ENCODE measurements at regions not wholly inside any gene's neighbourhood (a gene's known extent, or its start where the extent isn't known, plus 50 kb on each side); places are given as distances from the start of the nearest gene placed in this dataset.
"Not testable (repeated sequence)": the region's sequence is repeated elsewhere in the genome, so short reads cannot be mapped to it uniquely, and the experiment has no call there.

GRCh38 chr6:133802861-133803260, 86.1 kb upstream of the TCF21 start:
- no peak overlapping the region for H3K27ac ChIP-seq (ENCODE audit: low read length)
- H3K4me1 ChIP-seq (ENCODE audit: control insufficient read depth, low read depth, low read length), result no peaks in the 10 kb centered on the region
- no peaks in the 10 kb centered on the region for H3K27me3 ChIP-seq (ENCODE audit: control insufficient read depth, insufficient read depth, low read length)
- no peaks in the 10 kb centered on the region for H3K36me3 ChIP-seq (ENCODE audit: control insufficient read depth, low read depth, low read length)
- no peak overlapping the region for H3K9ac ChIP-seq (ENCODE audit: low read length)
- H3K9me3 ChIP-seq (ENCODE audit: control insufficient read depth, low read depth, low read length), result no peaks in the 10 kb centered on the region
- H3K4me3 ChIP-seq (ENCODE audit: low read length), result no peak overlapping the region

GRCh38 chr6:133804265-133804664, 84.6 kb upstream of the TCF21 start:
- H3K36me3 ChIP-seq (ENCODE audit: control insufficient read depth, low read depth, low read length), result no peaks in the 10 kb centered on the region
- no peak overlapping the region for H3K4me3 ChIP-seq (ENCODE audit: low read length)
- H3K9ac ChIP-seq (ENCODE audit: low read length), result no peak overlapping the region
- no peaks in the 10 kb centered on the region for H3K9me3 ChIP-seq (ENCODE audit: control insufficient read depth, low read depth, low read length)
- H3K27me3 ChIP-seq (ENCODE audit: control insufficient read depth, insufficient read depth, low read length), result no peaks in the 10 kb centered on the region
- H3K4me1 ChIP-seq (ENCODE audit: control insufficient read depth, low read depth, low read length), result no peaks in the 10 kb centered on the region
- no peak overlapping the region for H3K27ac ChIP-seq (ENCODE audit: low read length)

GRCh38 chr6:133805876-133806275, 83.0 kb upstream of the TCF21 start:
- Histone ChIP-seq H3K4me1 (ENCODE audit: control insufficient read depth, low read depth, low read length) (no peaks in the 10 kb centered on the region), H3K4me3 (ENCODE audit: low read length) (no peak overlapping the region), H3K9ac (ENCODE audit: low read length) (no peak overlapping the region), H3K27ac (ENCODE audit: low read length) (no peak overlapping the region), H3K9me3 (ENCODE audit: control insufficient read depth, low read depth, low read length) (peaks cover 5% of the 10 kb centered on the region), H3K36me3 (ENCODE audit: control insufficient read depth, low read depth, low read length) (no peaks in the 10 kb centered on the region), H3K27me3 (ENCODE audit: control insufficient read depth, insufficient read depth, low read length) (no peaks in the 10 kb centered on the region)

- Histone ChIP-seq H3K27me3 (ENCODE audit: control insufficient read depth, insufficient read depth, low read length) (no peaks in the 10 kb centered on the region), H3K27ac (ENCODE audit: low read length) (no peak overlapping the region), H3K4me3 (ENCODE audit: low read length) (no peak overlapping the region), H3K36me3 (ENCODE audit: control insufficient read depth, low read depth, low read length) (no peaks in the 10 kb centered on the region), H3K4me1 (ENCODE audit: control insufficient read depth, low read depth, low read length) (no peaks in the 10 kb centered on the region), H3K9ac (ENCODE audit: low read length) (no peak overlapping the region), H3K9me3 (ENCODE audit: control insufficient read depth, low read depth, low read length) (peaks cover 7% of the 10 kb centered on the region)
Observed at GRCh38 chr6:133806382-133807140, 82.4 kb upstream of the TCF21 start.

- no peak overlapping the region for H3K27ac ChIP-seq (ENCODE audit: low read length)
- H3K9me3 ChIP-seq (ENCODE audit: control insufficient read depth, low read depth, low read length), result peaks cover 7% of the 10 kb centered on the region
- no peak overlapping the region for H3K4me3 ChIP-seq (ENCODE audit: low read length)
- H3K36me3 ChIP-seq (ENCODE audit: control insufficient read depth, low read depth, low read length), result no peaks in the 10 kb centered on the region
- H3K4me1 ChIP-seq (ENCODE audit: control insufficient read depth, low read depth, low read length), result no peaks in the 10 kb centered on the region
- H3K9ac ChIP-seq (ENCODE audit: low read length), result no peak overlapping the region
- no peaks in the 10 kb centered on the region for H3K27me3 ChIP-seq (ENCODE audit: control insufficient read depth, insufficient read depth, low read length)
Observed at GRCh38 chr6:133807501-133807900, 81.4 kb upstream of the TCF21 start.

GRCh38 chr6:133809406-133809805, 79.5 kb upstream of the TCF21 start:
- Histone ChIP-seq H3K36me3 (ENCODE audit: control insufficient read depth, low read depth, low read length) (no peaks in the 10 kb centered on the region), H3K4me1 (ENCODE audit: control insufficient read depth, low read depth, low read length) (no peaks in the 10 kb centered on the region), H3K9ac (ENCODE audit: low read length) (no peak overlapping the region), H3K27ac (ENCODE audit: low read length) (no peak overlapping the region), H3K27me3 (ENCODE audit: control insufficient read depth, insufficient read depth, low read length) (no peaks in the 10 kb centered on the region), H3K9me3 (ENCODE audit: control insufficient read depth, low read depth, low read length) (peaks cover 7% of the 10 kb centered on the region), H3K4me3 (ENCODE audit: low read length) (no peak overlapping the region)

GRCh38 chr6:133811557-133811956, 77.4 kb upstream of the TCF21 start:
- peaks cover 7% of the 10 kb centered on the region for H3K9me3 ChIP-seq (ENCODE audit: control insufficient read depth, low read depth, low read length)
- no peak overlapping the region for H3K9ac ChIP-seq (ENCODE audit: low read length)
- no peaks in the 10 kb centered on the region for H3K36me3 ChIP-seq (ENCODE audit: control insufficient read depth, low read depth, low read length)
- no peak overlapping the region for H3K27ac ChIP-seq (ENCODE audit: low read length)
- H3K27me3 ChIP-seq (ENCODE audit: control insufficient read depth, insufficient read depth, low read length), result no peaks in the 10 kb centered on the region
- H3K4me3 ChIP-seq (ENCODE audit: low read length), result no peak overlapping the region
- no peaks in the 10 kb centered on the region for H3K4me1 ChIP-seq (ENCODE audit: control insufficient read depth, low read depth, low read length)

- not testable (repeated sequence) for H3K9me3 ChIP-seq (ENCODE audit: control insufficient read depth, low read depth, low read length); H3K27me3 ChIP-seq (ENCODE audit: control insufficient read depth, insufficient read depth, low read length); H3K9ac ChIP-seq (ENCODE audit: low read length); H3K27ac ChIP-seq (ENCODE audit: low read length); H3K4me3 ChIP-seq (ENCODE audit: low read length); H3K4me1 ChIP-seq (ENCODE audit: control insufficient read depth, low read depth, low read length); H3K36me3 ChIP-seq (ENCODE audit: control insufficient read depth, low read depth, low read length)
Observed at GRCh38 chr6:133812446-133812845, 76.5 kb upstream of the TCF21 start.

GRCh38 chr6:133814238-133814637, 74.7 kb upstream of the TCF21 start:
- H3K27me3 ChIP-seq (ENCODE audit: control insufficient read depth, insufficient read depth, low read length), result no peaks in the 10 kb centered on the region
- H3K9ac ChIP-seq (ENCODE audit: low read length), result no peak overlapping the region
- no peaks in the 10 kb centered on the region for H3K36me3 ChIP-seq (ENCODE audit: control insufficient read depth, low read depth, low read length)
- H3K27ac ChIP-seq (ENCODE audit: low read length), result no peak overlapping the region
- H3K4me3 ChIP-seq (ENCODE audit: low read length), result no peak overlapping the region
- H3K4me1 ChIP-seq (ENCODE audit: control insufficient read depth, low read depth, low read length), result no peaks in the 10 kb centered on the region
- peaks cover 7% of the 10 kb centered on the region for H3K9me3 ChIP-seq (ENCODE audit: control insufficient read depth, low read depth, low read length)

- Histone ChIP-seq H3K27me3 (ENCODE audit: control insufficient read depth, insufficient read depth, low read length) (no peaks in the 10 kb centered on the region), H3K9me3 (ENCODE audit: control insufficient read depth, low read depth, low read length) (peaks cover 7% of the 10 kb centered on the region), H3K9ac (ENCODE audit: low read length) (no peak overlapping the region), H3K27ac (ENCODE audit: low read length) (no peak overlapping the region), H3K4me1 (ENCODE audit: control insufficient read depth, low read depth, low read length) (no peaks in the 10 kb centered on the region), H3K36me3 (ENCODE audit: control insufficient read depth, low read depth, low read length) (no peaks in the 10 kb centered on the region), H3K4me3 (ENCODE audit: low read length) (no peak overlapping the region)
Observed at GRCh38 chr6:133814797-133815196, 74.1 kb upstream of the TCF21 start.

- no peaks in the 10 kb centered on the region for H3K36me3 ChIP-seq (ENCODE audit: control insufficient read depth, low read depth, low read length)
- no peak overlapping the region for H3K4me3 ChIP-seq (ENCODE audit: low read length)
- no peak overlapping the region for H3K9ac ChIP-seq (ENCODE audit: low read length)
- H3K27me3 ChIP-seq (ENCODE audit: control insufficient read depth, insufficient read depth, low read length), result no peaks in the 10 kb centered on the region
- H3K4me1 ChIP-seq (ENCODE audit: control insufficient read depth, low read depth, low read length), result no peaks in the 10 kb centered on the region
- H3K9me3 ChIP-seq (ENCODE audit: control insufficient read depth, low read depth, low read length), result peaks cover 7% of the 10 kb centered on the region
- H3K27ac ChIP-seq (ENCODE audit: low read length), result no peak overlapping the region
Observed at GRCh38 chr6:133815313-133815712, 73.6 kb upstream of the TCF21 start.

GRCh38 chr6:133816171-133816570, 72.7 kb upstream of the TCF21 start:
- no peaks in the 10 kb centered on the region for H3K27me3 ChIP-seq (ENCODE audit: control insufficient read depth, insufficient read depth, low read length)
- no peak overlapping the region for H3K27ac ChIP-seq (ENCODE audit: low read length)
- no peaks in the 10 kb centered on the region for H3K9me3 ChIP-seq (ENCODE audit: control insufficient read depth, low read depth, low read length)
- H3K4me3 ChIP-seq (ENCODE audit: low read length), result no peak overlapping the region
- no peak overlapping the region for H3K9ac ChIP-seq (ENCODE audit: low read length)
- peaks cover 4% of the 10 kb centered on the region for H3K4me1 ChIP-seq (ENCODE audit: control insufficient read depth, low read depth, low read length)
- H3K36me3 ChIP-seq (ENCODE audit: control insufficient read depth, low read depth, low read length), result no peaks in the 10 kb centered on the region

All from iPS-18a (cell line).